ENCODE measurements at regions not wholly inside any gene's neighbourhood (a gene's known extent, or its start where the extent isn't known, plus 50 kb on each side); places are given as distances from the start of the nearest gene placed in this dataset.

GRCh38 chr6:109265530-109265929, 116.7 kb downstream of the CD164 start:
- Histone ChIP-seq H3K36me3 (no peaks in the 10 kb centered on the region), H3K9me3 (no peaks in the 10 kb centered on the region), H3K27ac (no peak overlapping the region), H3K4me1 (peaks cover 0 to 5% (median 0%) of the 10 kb centered on the region in 4 donors), H3K27me3 (no peaks in the 10 kb centered on the region), H3K4me3 (no peak overlapping the region)
- TF ChIP-seq CTCF (IDR thresholded peaks at IDR 0.05) (no peak), POLR2AphosphoS5 (IDR thresholded peaks at IDR 0.05) (no peak)
- in situ Hi-C loops (cut with MboI; ENCODE audit: low pct_ligation_motif_present in 1 of 4, low pct_unique_long_range_greater_than_20kb in 1 of 4, low sequenced_read_pairs in 3 of 4): no loop called here
- intact Hi-C loops (cut with DNase I; ENCODE audit: low total_unique reads): no loop called here
- DNase-seq: no peak
- WGBS, 2 donors (ENCODE audit: low coverage in 1 of 2): 88 to 93% methylated on average over 1 to 3 of the region's 3 CpGs

- Histone ChIP-seq H3K4me3 (no peak overlapping the region), H3K36me3 (no peaks in the 10 kb centered on the region), H3K4me1 (peaks cover 0 to 5% (median 0%) of the 10 kb centered on the region in 4 donors), H3K9me3 (no peaks in the 10 kb centered on the region), H3K27me3 (no peaks in the 10 kb centered on the region), H3K27ac (no peak overlapping the region)
- intact Hi-C loops (cut with DNase I; ENCODE audit: low total_unique reads) (no loop called here), in situ Hi-C loops (cut with MboI; ENCODE audit: low pct_ligation_motif_present in 1 of 4, low pct_unique_long_range_greater_than_20kb in 1 of 4, low sequenced_read_pairs in 3 of 4) (no loop called here)
- no peak for TF ChIP-seq CTCF (IDR thresholded peaks at IDR 0.05)
- TF ChIP-seq EP300 (IDR thresholded peaks at IDR 0.05; ENCODE audit: low read depth): no peak
- no peak for TF ChIP-seq POLR2AphosphoS5 (IDR thresholded peaks at IDR 0.05)
- no peak for TF ChIP-seq POLR2A (IDR thresholded peaks at IDR 0.05)
- 93 to 96% methylated on average over 3 of the region's 3 CpGs for WGBS, 2 donors (ENCODE audit: low coverage in 1 of 2)
- DNase-seq: no peak
Observed at GRCh38 chr6:109263873-109264700, 118.2 kb downstream of the CD164 start.

GRCh38 chr6:109262261-109262660, 120.0 kb downstream of the CD164 start:
- peaks cover 0 to 10% (median 0%) of the 10 kb centered on the region in 4 donors for H3K4me1 ChIP-seq
- DNase-seq: no peak
- in situ Hi-C loops (cut with MboI; ENCODE audit: low pct_ligation_motif_present in 1 of 4, low pct_unique_long_range_greater_than_20kb in 1 of 4, low sequenced_read_pairs in 3 of 4): no loop called here
- H3K4me3 ChIP-seq: no peak overlapping the region
- WGBS, 2 donors (ENCODE audit: low coverage in 1 of 2): 94 to 98% methylated on average over 7 of the region's 7 CpGs
- no peak overlapping the region for H3K27ac ChIP-seq
- no peaks in the 10 kb centered on the region for H3K9me3 ChIP-seq
- no peaks in the 10 kb centered on the region for H3K27me3 ChIP-seq
- intact Hi-C loops (cut with DNase I; ENCODE audit: low total_unique reads): no loop called here
- H3K36me3 ChIP-seq: no peaks in the 10 kb centered on the region
- TF ChIP-seq EP300 (IDR thresholded peaks at IDR 0.05; ENCODE audit: low read depth) (no peak), POLR2A (IDR thresholded peaks at IDR 0.05) (no peak)

- WGBS, 2 donors (ENCODE audit: low coverage in 1 of 2): 60 to 72% methylated on average over 3 to 6 of the region's 6 CpGs
- intact Hi-C loops (cut with DNase I; ENCODE audit: low total_unique reads): no loop called here
- in situ Hi-C loops (cut with MboI; ENCODE audit: low pct_ligation_motif_present in 1 of 4, low pct_unique_long_range_greater_than_20kb in 1 of 4, low sequenced_read_pairs in 3 of 4): no loop called here
Observed at GRCh38 chr6:109261811-109262210, 120.5 kb downstream of the CD164 start.

More at GRCh38 chr6:109261811-109262210, 120.5 kb downstream of the CD164 start:
- no peak for DNase-seq
- no peak overlapping the region for H3K4me3 ChIP-seq
- H3K27me3 ChIP-seq: no peaks in the 10 kb centered on the region
- no peaks in the 10 kb centered on the region for H3K36me3 ChIP-seq
- no peaks in the 10 kb centered on the region for H3K9me3 ChIP-seq
- H3K27ac ChIP-seq: no peak overlapping the region
- H3K4me1 ChIP-seq: peaks cover 0 to 15% (median under 1%) of the 10 kb centered on the region in 4 donors
- TF ChIP-seq POLR2A (IDR thresholded peaks at IDR 0.05) (no peak), EP300 (IDR thresholded peaks at IDR 0.05; ENCODE audit: low read depth) (no peak), POLR2AphosphoS5 (IDR thresholded peaks at IDR 0.05) (no peak), CTCF (IDR thresholded peaks at IDR 0.05) (no peak)
